ENCODE measurements at regions not wholly inside any gene's neighbourhood (a gene's known extent, or its start where the extent isn't known, plus 50 kb on each side); places are given as distances from the start of the nearest gene placed in this dataset.

DNA sequence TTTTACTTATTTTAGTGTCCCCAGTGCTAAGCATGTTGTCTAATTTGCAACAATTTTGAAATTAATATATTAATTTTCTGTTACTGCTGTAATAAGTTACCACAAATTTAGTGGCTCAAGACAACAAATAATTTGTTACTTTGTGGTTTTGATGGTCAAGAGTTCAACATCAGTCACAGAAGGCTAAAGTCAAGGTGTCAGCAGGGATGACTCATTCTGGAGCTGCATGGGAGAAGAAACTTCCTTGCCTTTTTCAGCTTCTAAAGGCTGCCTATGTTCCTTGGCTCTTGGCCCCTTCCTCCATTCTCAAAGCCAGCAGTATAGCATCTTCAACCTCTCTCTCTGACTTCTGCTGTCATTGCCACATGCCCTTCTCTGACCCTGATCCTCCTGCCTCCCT is 271.8 kb downstream of the HLX start:
- dilution Hi-C loops (cut with MboI; ENCODE audit: extremely low pct_ligation_motif_present, low sequenced_read_pairs): no loop called here
- FAIRE-seq: no peak
- TF ChIP-seq, protein P1, sequence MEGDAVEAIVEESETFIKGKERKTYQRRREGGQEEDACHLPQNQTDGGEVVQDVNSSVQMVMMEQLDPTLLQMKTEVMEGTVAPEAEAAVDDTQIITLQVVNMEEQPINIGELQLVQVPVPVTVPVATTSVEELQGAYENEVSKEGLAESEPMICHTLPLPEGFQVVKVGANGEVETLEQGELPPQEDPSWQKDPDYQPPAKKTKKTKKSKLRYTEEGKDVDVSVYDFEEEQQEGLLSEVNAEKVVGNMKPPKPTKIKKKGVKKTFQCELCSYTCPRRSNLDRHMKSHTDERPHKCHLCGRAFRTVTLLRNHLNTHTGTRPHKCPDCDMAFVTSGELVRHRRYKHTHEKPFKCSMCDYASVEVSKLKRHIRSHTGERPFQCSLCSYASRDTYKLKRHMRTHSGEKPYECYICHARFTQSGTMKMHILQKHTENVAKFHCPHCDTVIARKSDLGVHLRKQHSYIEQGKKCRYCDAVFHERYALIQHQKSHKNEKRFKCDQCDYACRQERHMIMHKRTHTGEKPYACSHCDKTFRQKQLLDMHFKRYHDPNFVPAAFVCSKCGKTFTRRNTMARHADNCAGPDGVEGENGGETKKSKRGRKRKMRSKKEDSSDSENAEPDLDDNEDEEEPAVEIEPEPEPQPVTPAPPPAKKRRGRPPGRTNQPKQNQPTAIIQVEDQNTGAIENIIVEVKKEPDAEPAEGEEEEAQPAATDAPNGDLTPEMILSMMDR (optimal IDR thresholded peaks at IDR 0.05 in 1 of 3, IDR thresholded peaks at IDR 0.05 in 1 of 3, conservative IDR thresholded peaks at IDR 0.05 in 1 of 3; ENCODE audit: extremely low read depth in 1 of 3, insufficient read depth in 2 of 3, low read length in 3 of 3): no peak
- no peak for TF ChIP-seq EZH2 (IDR thresholded peaks at IDR 0.05; ENCODE audit: low read length)

DNA sequence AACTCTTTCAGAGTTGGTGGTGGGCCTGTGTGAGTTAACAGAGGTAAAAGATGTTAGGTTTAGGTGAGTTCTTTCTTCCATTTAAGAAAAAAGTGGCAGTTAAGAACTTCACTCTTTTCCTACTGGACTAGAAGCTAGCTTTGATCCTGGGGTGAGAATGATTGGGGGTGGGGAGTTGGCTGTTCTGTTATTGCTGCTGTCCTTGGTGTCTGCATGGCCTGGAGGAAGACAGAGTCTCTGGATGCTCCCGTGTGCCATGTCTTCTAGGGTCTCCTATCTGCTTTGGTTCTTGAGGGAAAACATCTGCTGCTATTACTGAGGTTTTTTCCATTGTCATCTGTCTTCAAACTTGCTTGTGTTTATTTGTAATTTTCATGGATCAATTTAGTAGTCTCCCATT is 275.7 kb downstream of the HLX start:
- Histone ChIP-seq H3K4me1 (ENCODE audit: control insufficient read depth, extremely low read depth, insufficient read depth, low read length) (no peaks in the 10 kb centered on the region), H3K4me2 (ENCODE audit: control insufficient read depth, extremely low read depth, insufficient read depth, low read depth, low read length) (no peak overlapping the region), H3K9me1 (ENCODE audit: control insufficient read depth, extremely low read depth, insufficient read depth, low read length) (no peaks in the 10 kb centered on the region), H3K79me2 (ENCODE audit: control insufficient read depth, insufficient read depth, low read length) (no peaks in the 10 kb centered on the region), H3K9ac (ENCODE audit: control insufficient read depth, extremely low read depth, insufficient read depth, low read length) (no peak overlapping the region), H3K27ac (ENCODE audit: control insufficient read depth, insufficient read depth, low read length) (no peak overlapping the region), H4K20me1 (ENCODE audit: control insufficient read depth, extremely low read depth, insufficient read depth, low read length) (no peaks in the 10 kb centered on the region), H3K27me3 (ENCODE audit: control insufficient read depth, extremely low read depth, insufficient read depth, low read length) (no peaks in the 10 kb centered on the region), H2AFZ (ENCODE audit: control insufficient read depth, low read length) (no peak overlapping the region), H3K9me3 (ENCODE audit: control insufficient read depth, low read depth, low read length) (no peaks in the 10 kb centered on the region), H3K4me3 (ENCODE audit: control insufficient read depth in 2 of 3, extremely low read depth in 1 of 3, insufficient read depth in 2 of 3, low read depth in 1 of 3, low read length in 3 of 3) (no peak overlapping the region), H3K36me3 (ENCODE audit: control insufficient read depth in 2 of 2, extremely low read depth in 1 of 2, insufficient read depth in 2 of 2, low read length in 2 of 2) (no peaks in the 10 kb centered on the region)
- TF ChIP-seq, protein P1 (optimal IDR thresholded peaks at IDR 0.05 in 1 of 3, IDR thresholded peaks at IDR 0.05 in 1 of 3, conservative IDR thresholded peaks at IDR 0.05 in 1 of 3; ENCODE audit: extremely low read depth in 1 of 3, insufficient read depth in 2 of 3, low read length in 3 of 3): no peak
- TF ChIP-seq EZH2 (IDR thresholded peaks at IDR 0.05; ENCODE audit: low read length): no peak
- DNase-seq (ENCODE audit: low read depth, low spot score) (no peak), FAIRE-seq (no peak)
- dilution Hi-C loops (cut with MboI; ENCODE audit: extremely low pct_ligation_motif_present, low sequenced_read_pairs): no loop called here

More for the DNA sequence above, 271.8 kb downstream of the HLX start:
- no peak for DNase-seq (ENCODE audit: low read depth, low spot score)
- Histone ChIP-seq H3K36me3 (ENCODE audit: control insufficient read depth in 2 of 2, extremely low read depth in 1 of 2, insufficient read depth in 2 of 2, low read length in 2 of 2) (no peaks in the 10 kb centered on the region), H3K4me1 (ENCODE audit: control insufficient read depth, extremely low read depth, insufficient read depth, low read length) (no peaks in the 10 kb centered on the region), H2AFZ (ENCODE audit: control insufficient read depth, low read length) (no peak overlapping the region), H3K27me3 (ENCODE audit: control insufficient read depth, extremely low read depth, insufficient read depth, low read length) (no peaks in the 10 kb centered on the region), H3K27ac (ENCODE audit: control insufficient read depth, insufficient read depth, low read length) (no peak overlapping the region), H3K4me3 (ENCODE audit: control insufficient read depth in 2 of 3, extremely low read depth in 1 of 3, insufficient read depth in 2 of 3, low read depth in 1 of 3, low read length in 3 of 3) (no peak overlapping the region), H3K79me2 (ENCODE audit: control insufficient read depth, insufficient read depth, low read length) (no peaks in the 10 kb centered on the region), H3K9me1 (ENCODE audit: control insufficient read depth, extremely low read depth, insufficient read depth, low read length) (no peaks in the 10 kb centered on the region), H3K4me2 (ENCODE audit: control insufficient read depth, extremely low read depth, insufficient read depth, low read depth, low read length) (no peak overlapping the region), H3K9me3 (ENCODE audit: control insufficient read depth, low read depth, low read length) (no peaks in the 10 kb centered on the region), H3K9ac (ENCODE audit: control insufficient read depth, extremely low read depth, insufficient read depth, low read length) (no peak overlapping the region), H4K20me1 (ENCODE audit: control insufficient read depth, extremely low read depth, insufficient read depth, low read length) (no peaks in the 10 kb centered on the region)
